Liver (tissue), 7 donors: ENCODE measurements at regions not wholly inside any gene's neighbourhood (a gene's known extent, or its start where the extent isn't known, plus 50 kb on each side); places are given as distances from the start of the nearest gene placed in this dataset.
"Not testable (repeated sequence)": the region's sequence is repeated elsewhere in the genome, so short reads cannot be mapped to it uniquely, and the experiment has no call there.

Source experiments
- DNase-seq: peaks from one replicate; pipeline ENCODE4 v3.0.0-alpha.2; 2017; ENCODE audit warnings: low spot score
- H3K27ac ChIP-seq, 2 donors: one replicate each; pipeline ENCODE4 v1.7.0; 2013; ENCODE audit warnings: inconsistent platforms in 2 of 2, low read length in 2 of 2, control low read depth in 1 of 2, low read depth in 1 of 2, mild to moderate bottlenecking in 1 of 2
- H3K27me3 ChIP-seq, 4 donors: one replicate each; pipeline versions ENCODE4 v1.6.1 to v1.7.0; 2013; ENCODE audit warnings: low read length in 3 of 4, inconsistent platforms in 1 of 4, mild to moderate bottlenecking in 1 of 4, moderate library complexity in 1 of 4; ENCODE audit not compliant: control insufficient read depth in 4 of 4, insufficient read depth in 4 of 4
- H3K36me3 ChIP-seq, 4 donors: one replicate each; pipeline versions ENCODE4 v1.6.1 to v1.7.0; 2013; ENCODE audit warnings: low read length in 3 of 4, mild to moderate bottlenecking in 3 of 4, low read depth in 1 of 4, moderate library complexity in 1 of 4; ENCODE audit not compliant: control insufficient read depth in 4 of 4, insufficient read depth in 3 of 4
- H3K4me1 ChIP-seq, 4 donors: one replicate each; pipeline versions ENCODE4 v1.6.1 to v1.7.0; 2013; ENCODE audit warnings: low read length in 3 of 4, mild to moderate bottlenecking in 3 of 4, moderate library complexity in 1 of 4; ENCODE audit not compliant: control insufficient read depth in 4 of 4, insufficient read depth in 4 of 4
- H3K4me3 ChIP-seq, 3 donors: one replicate each; pipeline versions ENCODE4 v1.6.1 to v1.7.0; 2013; ENCODE audit warnings: low read length in 3 of 3, control low read depth in 1 of 3, low read depth in 1 of 3, mild to moderate bottlenecking in 1 of 3
- H3K9ac ChIP-seq, 2 donors: one replicate each; pipeline ENCODE4 v1.7.0; 2013; ENCODE audit warnings: low read length in 2 of 2, mild to moderate bottlenecking in 2 of 2, moderate library complexity in 2 of 2, control low read depth in 1 of 2, low read depth in 1 of 2
- H3K9me3 ChIP-seq, 4 donors: one replicate each; pipeline versions ENCODE4 v1.6.1 to v1.7.0; 2013; ENCODE audit warnings: low read length in 3 of 4; ENCODE audit not compliant: control insufficient read depth in 4 of 4
- EGR1 ChIP-seq, 2 donors: IDR thresholded peaks; 2 replicates each; pipeline ENCODE4 v1.6.1; 2016 to 2018; ENCODE audit warnings: antibody characterized with exemption in 2 of 2, low read depth in 2 of 2
- FOXA1 ChIP-seq: IDR thresholded peaks from 2 replicates; pipeline ENCODE4 v1.6.1; 2016; ENCODE audit warnings: antibody characterized with exemption
- HNF4G ChIP-seq: IDR thresholded peaks from 2 replicates; pipeline ENCODE4 v1.6.1; 2016; ENCODE audit warnings: antibody characterized with exemption
- RXRA ChIP-seq, 2 donors: IDR thresholded peaks; 2 replicates each; pipeline ENCODE4 v1.6.1; 2017 to 2018; ENCODE audit warnings: antibody characterized with exemption in 2 of 2, mild to moderate bottlenecking in 1 of 2
- SP1 ChIP-seq: IDR thresholded peaks from 2 replicates; pipeline ENCODE4 v1.6.1; 2018; ENCODE audit warnings: antibody characterized with exemption, mild to moderate bottlenecking
- WGBS: extraction: QIAGEN DNeasy Blood & Tissue Kit; methylation state at CpG from one replicate; pipeline ENCODE4 v1.1.7; 2013; 5-methylcytosine and 5-hydroxymethylcytosine counted together
- TF ChIP-seq, protein P1 (sequence below): IDR thresholded peaks from 2 replicates; pipeline ENCODE4 v1.6.1; 2016; ENCODE audit warnings: antibody characterized with exemption
- TF ChIP-seq, protein P2 (sequence below): IDR thresholded peaks from 2 replicates; pipeline ENCODE4 v1.6.1; 2016; ENCODE audit warnings: antibody characterized with exemption, mild to moderate bottlenecking
- donor health status: healthy.
- donor health status: healthy.
- donor health status: healthy.
- donor health status: healthy.

DNA sequence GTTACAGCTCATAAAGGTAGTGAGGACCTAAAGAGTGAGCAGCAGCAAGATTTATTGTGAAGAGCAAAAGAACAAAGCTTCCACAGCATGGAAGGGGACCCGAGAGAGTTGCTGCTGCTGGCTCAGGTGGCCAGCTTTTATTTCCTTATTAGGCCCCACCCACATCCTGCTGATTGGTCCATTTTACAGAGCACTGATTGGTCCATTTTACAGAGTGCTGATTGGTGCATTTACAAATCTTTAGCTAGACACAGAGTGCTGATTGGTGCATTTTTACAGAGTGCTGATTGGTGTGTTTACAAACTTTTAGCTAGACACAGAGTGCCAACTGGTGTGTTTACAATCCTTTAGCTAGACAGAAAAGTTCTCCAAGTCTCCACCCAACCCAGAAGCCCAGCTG is 256.2 kb upstream of the HTR1E start:
- H3K9me3 ChIP-seq, H3K4me3 ChIP-seq, H3K4me1 ChIP-seq, H3K27ac ChIP-seq, H3K9ac ChIP-seq, H3K27me3 ChIP-seq, H3K36me3 ChIP-seq, DNase-seq: not testable (repeated sequence)
- WGBS = 82% methylated on average over 1 of the region's 1 CpG

DNA sequence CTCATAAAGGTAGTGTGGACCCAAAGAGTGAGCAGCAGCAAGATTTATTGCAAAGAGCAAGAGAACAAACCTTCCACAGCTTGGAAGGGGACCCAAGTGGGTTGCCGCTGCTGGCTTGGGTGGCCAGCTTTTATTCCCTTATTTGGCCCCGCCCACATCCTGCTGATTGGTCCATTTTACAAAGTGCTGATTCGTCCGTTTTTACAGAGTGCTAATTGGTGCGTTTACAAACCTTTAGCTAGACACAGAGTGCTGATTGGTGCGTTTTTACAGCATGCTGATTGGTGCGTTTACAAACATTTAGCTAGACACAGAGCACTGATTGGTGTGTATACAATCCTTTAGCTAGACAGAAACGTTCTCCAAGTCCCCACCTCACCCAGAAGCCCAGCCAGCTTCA is 265.2 kb upstream of the HTR1E start:
- H3K9ac ChIP-seq, H3K27me3 ChIP-seq, H3K4me1 ChIP-seq, H3K36me3 ChIP-seq, H3K27ac ChIP-seq, H3K9me3 ChIP-seq, DNase-seq, H3K4me3 ChIP-seq: not testable (repeated sequence)
- 67% methylated on average over 8 of the region's 8 CpGs for WGBS

DNA sequence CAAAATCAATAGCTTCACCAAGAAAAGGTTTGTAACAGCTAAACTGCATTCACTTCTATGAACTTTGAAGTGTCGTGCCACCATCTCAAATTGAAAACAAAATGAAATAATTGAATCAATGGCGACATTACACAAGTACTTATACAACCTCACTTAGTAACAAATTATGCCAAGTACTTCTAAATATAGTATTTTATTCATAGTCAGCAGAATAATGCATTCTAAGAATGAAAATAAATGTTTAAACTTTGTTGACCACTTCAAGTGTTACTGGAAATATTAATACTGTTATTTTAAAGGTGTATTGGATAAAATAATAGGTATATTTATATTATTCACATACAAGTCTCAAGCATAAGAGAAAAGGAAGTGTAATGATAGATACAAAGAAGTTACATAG is 280.1 kb upstream of the HTR1E start:
- Histone ChIP-seq H3K9ac (no peak overlapping the region), H3K27me3 (no peaks in the 10 kb centered on the region), H3K27ac (no peak overlapping the region), H3K36me3 (no peaks in the 10 kb centered on the region), H3K4me1 (no peaks in the 10 kb centered on the region), H3K9me3 (peaks cover 0 to 3% (median 0%) of the 10 kb centered on the region in 4 donors), H3K4me3 (no peak overlapping the region)
- 61% methylated on average over 2 of the region's 2 CpGs for WGBS
- DNase-seq = no peak
- TF ChIP-seq HNF4G (no peak), RXRA (IDR thresholded peaks at IDR 0.05) (no peak), EGR1 (IDR thresholded peaks at IDR 0.05; ENCODE audit: low read depth in 2 of 2) (no peak), SP1 (no peak)
- TF ChIP-seq, protein P1, sequence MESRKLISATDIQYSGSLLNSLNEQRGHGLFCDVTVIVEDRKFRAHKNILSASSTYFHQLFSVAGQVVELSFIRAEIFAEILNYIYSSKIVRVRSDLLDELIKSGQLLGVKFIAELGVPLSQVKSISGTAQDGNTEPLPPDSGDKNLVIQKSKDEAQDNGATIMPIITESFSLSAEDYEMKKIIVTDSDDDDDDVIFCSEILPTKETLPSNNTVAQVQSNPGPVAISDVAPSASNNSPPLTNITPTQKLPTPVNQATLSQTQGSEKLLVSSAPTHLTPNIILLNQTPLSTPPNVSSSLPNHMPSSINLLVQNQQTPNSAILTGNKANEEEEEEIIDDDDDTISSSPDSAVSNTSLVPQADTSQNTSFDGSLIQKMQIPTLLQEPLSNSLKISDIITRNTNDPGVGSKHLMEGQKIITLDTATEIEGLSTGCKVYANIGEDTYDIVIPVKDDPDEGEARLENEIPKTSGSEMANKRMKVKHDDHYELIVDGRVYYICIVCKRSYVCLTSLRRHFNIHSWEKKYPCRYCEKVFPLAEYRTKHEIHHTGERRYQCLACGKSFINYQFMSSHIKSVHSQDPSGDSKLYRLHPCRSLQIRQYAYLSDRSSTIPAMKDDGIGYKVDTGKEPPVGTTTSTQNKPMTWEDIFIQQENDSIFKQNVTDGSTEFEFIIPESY = no peak
- TF ChIP-seq, protein P2, sequence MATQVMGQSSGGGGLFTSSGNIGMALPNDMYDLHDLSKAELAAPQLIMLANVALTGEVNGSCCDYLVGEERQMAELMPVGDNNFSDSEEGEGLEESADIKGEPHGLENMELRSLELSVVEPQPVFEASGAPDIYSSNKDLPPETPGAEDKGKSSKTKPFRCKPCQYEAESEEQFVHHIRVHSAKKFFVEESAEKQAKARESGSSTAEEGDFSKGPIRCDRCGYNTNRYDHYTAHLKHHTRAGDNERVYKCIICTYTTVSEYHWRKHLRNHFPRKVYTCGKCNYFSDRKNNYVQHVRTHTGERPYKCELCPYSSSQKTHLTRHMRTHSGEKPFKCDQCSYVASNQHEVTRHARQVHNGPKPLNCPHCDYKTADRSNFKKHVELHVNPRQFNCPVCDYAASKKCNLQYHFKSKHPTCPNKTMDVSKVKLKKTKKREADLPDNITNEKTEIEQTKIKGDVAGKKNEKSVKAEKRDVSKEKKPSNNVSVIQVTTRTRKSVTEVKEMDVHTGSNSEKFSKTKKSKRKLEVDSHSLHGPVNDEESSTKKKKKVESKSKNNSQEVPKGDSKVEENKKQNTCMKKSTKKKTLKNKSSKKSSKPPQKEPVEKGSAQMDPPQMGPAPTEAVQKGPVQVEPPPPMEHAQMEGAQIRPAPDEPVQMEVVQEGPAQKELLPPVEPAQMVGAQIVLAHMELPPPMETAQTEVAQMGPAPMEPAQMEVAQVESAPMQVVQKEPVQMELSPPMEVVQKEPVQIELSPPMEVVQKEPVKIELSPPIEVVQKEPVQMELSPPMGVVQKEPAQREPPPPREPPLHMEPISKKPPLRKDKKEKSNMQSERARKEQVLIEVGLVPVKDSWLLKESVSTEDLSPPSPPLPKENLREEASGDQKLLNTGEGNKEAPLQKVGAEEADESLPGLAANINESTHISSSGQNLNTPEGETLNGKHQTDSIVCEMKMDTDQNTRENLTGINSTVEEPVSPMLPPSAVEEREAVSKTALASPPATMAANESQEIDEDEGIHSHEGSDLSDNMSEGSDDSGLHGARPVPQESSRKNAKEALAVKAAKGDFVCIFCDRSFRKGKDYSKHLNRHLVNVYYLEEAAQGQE = no peak

DNA sequence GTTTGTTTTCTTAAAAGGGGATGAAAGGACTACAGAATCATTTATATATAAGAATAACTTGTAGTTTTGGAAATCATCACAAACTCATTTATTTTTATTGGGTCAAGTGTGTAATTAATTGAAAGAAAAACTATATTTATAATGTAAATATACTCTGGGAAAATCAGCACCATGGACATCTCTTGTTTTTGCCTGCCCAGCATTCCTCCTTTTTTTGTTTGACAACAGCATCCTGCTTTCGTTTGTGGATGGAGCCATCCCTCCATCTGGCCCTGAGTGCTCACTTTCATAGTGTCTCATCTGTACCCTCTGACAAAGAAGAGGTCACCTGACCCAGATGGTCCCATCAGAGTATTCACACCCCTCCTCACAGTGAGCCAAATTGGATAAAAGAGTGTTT is 308.2 kb upstream of the HTR1E start:
- Histone ChIP-seq H3K4me1 (no peaks in the 10 kb centered on the region), H3K9me3 (peaks cover 0 to 8% (median 0%) of the 10 kb centered on the region in 4 donors), H3K27ac (no peak overlapping the region), H3K27me3 (no peaks in the 10 kb centered on the region), H3K9ac (no peak overlapping the region), H3K4me3 (no peak overlapping the region), H3K36me3 (no peaks in the 10 kb centered on the region)
- DNase-seq = no peak
- no peak for TF ChIP-seq SP1
- TF ChIP-seq FOXA1 = no peak
- 17% methylated on average over 1 of the region's 1 CpG for WGBS
